Bronchial epithelial cell (primary cell): ENCODE measurements at regions not wholly inside any gene's neighbourhood (a gene's known extent, or its start where the extent isn't known, plus 50 kb on each side); places are given as distances from the start of the nearest gene placed in this dataset.
A peak's percentile ranks its signal among the peaks of the same experiment; 100 is the strongest.

Experiments
- DNase-seq: peaks from one replicate; pipeline ENCODE4 v3.0.0-alpha.2; 2010; ENCODE audit warnings: low read depth
- FAIRE-seq: peaks from 2 replicates; lab custom pipeline; 2011; peaks lifted over from hg19 to GRCh38; lab: Jason Lieb, UNC
- H3K27me3 ChIP-seq: 2 replicates; pipeline ENCODE4 v1.5.1; 2011; ENCODE audit warnings: low read length; ENCODE audit not compliant: control insufficient read depth, insufficient read depth
- H3K36me3 ChIP-seq: 2 replicates; pipeline ENCODE4 v1.5.1; 2011; ENCODE audit warnings: low read length; ENCODE audit not compliant: control insufficient read depth, insufficient read depth
- H3K4me3 ChIP-seq: 2 replicates; pipeline ENCODE4 v1.5.1; 2011; ENCODE audit warnings: mild to moderate bottlenecking, low read depth, low read length, control low read depth
- CTCF ChIP-seq: IDR thresholded peaks from 2 replicates; pipeline ENCODE4 v1.5.1; 2011; ENCODE audit warnings: mild to moderate bottlenecking, moderate library complexity, low read length, control low read depth, inconsistent platforms; ENCODE audit not compliant: insufficient read depth, severe bottlenecking

- DNase-seq (no peak), FAIRE-seq (no peak)
- no peaks in the 10 kb centered on the region for H3K27me3 ChIP-seq
- TF ChIP-seq CTCF: no peak
- H3K36me3 ChIP-seq: no peaks in the 10 kb centered on the region
- H3K4me3 ChIP-seq: no peak overlapping the region
Observed at GRCh38 chr20:11166712-11167111, 492.9 kb upstream of the JAG1 start.

GRCh38 chr20:11168026-11168425 lies 494.2 kb upstream of the JAG1 start:
- peak; percentile 7 for FAIRE-seq
- no peak for TF ChIP-seq CTCF
- DNase-seq: peak; percentile 79
- Histone ChIP-seq H3K4me3 (no peak overlapping the region), H3K27me3 (no peaks in the 10 kb centered on the region), H3K36me3 (no peaks in the 10 kb centered on the region)

GRCh38 chr20:11170025-11170424 lies 496.2 kb upstream of the JAG1 start:
- FAIRE-seq (no peak), DNase-seq (no peak)
- H3K4me3 ChIP-seq: no peak overlapping the region
- H3K36me3 ChIP-seq: no peaks in the 10 kb centered on the region
- no peaks in the 10 kb centered on the region for H3K27me3 ChIP-seq
- no peak for TF ChIP-seq CTCF

GRCh38 chr20:11170565-11170964 lies 496.8 kb upstream of the JAG1 start:
- Histone ChIP-seq H3K4me3 (no peak overlapping the region), H3K27me3 (no peaks in the 10 kb centered on the region), H3K36me3 (no peaks in the 10 kb centered on the region)
- DNase-seq (no peak), FAIRE-seq (no peak)
- TF ChIP-seq CTCF: no peak

- DNase-seq (no peak), FAIRE-seq (no peak)
- Histone ChIP-seq H3K4me3 (no peak overlapping the region), H3K36me3 (no peaks in the 10 kb centered on the region), H3K27me3 (no peaks in the 10 kb centered on the region)
- no peak for TF ChIP-seq CTCF
Observed at GRCh38 chr20:11172881-11173280, 499.1 kb upstream of the JAG1 start.

GRCh38 chr20:11173916-11174315 lies 500.1 kb upstream of the JAG1 start:
- Histone ChIP-seq H3K4me3 (no peak overlapping the region), H3K36me3 (no peaks in the 10 kb centered on the region), H3K27me3 (no peaks in the 10 kb centered on the region)
- no peak for TF ChIP-seq CTCF
- no peak for DNase-seq
- no peak for FAIRE-seq
